UCSD-AML1 (cell line): ENCODE measurements at regions not wholly inside any gene's neighbourhood (a gene's known extent, or its start where the extent isn't known, plus 50 kb on each side); places are given as distances from the start of the nearest gene placed in this dataset.
A peak's percentile ranks its signal among the peaks of the same experiment; 100 is the strongest.

Experiments used
- DNase-seq: peaks from one replicate; lab custom pipeline; 2025; ENCODE audit not compliant: unreplicated experiment; lab: John Stamatoyannopoulos, UW

- DNase-seq = no peak
These were observed 59.2 kb upstream of the ANTXRL start for GRCh38 chr10:46227571-46227935.

DNA sequence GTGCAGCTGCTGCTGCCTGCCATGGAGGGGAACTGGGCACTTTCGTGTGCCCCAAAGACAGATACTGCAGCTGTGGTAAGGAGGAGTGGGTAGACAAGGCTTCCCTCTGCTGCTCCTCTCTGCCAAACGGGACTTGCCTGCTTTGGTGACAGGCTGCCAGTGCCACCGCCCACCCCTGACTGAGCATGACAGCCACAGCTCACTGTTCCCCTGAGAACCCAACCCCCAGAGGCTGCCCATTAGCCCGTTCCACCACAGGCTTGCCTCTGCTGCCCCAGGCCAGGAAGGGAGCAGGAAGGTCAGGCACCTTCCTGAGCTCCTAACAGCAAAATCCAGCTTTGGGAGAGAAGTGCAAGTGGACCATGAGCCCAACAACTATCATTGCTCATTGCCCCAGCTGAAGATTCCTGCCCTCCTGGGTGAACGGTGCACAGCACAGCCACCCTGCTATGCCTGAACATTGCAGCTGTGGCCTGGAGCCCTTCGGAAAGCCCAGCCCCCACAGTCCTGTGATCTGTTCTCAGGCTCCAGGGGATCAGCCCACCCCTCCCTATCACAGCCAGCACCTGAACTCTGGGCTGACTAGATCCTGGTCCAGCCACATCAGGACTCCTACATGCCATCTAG is 58.7 kb upstream of the ANTXRL start:
- no peak for DNase-seq

GRCh38 chr10:46228563-46229071 is 58.2 kb upstream of the ANTXRL start:
- peak; percentile 49 for DNase-seq

DNA sequence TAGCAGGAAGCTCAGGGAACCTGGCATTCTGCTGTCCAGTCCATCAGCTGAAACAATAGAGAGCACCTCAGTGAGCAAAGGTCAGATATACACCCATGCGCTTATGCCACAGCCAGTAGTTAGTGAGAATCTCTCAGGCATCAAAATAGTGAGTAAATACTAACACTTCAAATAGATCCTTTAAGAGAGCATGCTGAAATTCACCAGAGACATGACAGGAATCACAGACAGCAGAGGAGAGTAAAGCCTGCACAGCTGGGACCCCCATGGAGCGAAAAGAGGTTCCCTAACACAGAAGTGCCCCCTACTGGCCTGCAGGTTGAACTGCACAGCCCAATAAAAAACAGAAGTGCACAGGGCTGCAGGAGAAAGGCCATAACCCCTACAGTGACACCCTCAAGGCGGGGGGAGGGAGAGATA is 57.6 kb upstream of the ANTXRL start:
- no peak for DNase-seq

GRCh38 chr10:46230615-46231014 is 56.2 kb upstream of the ANTXRL start:
- DNase-seq = no peak

GRCh38 chr10:46231087-46231486 is 55.7 kb upstream of the ANTXRL start:
- DNase-seq = no peak

DNA sequence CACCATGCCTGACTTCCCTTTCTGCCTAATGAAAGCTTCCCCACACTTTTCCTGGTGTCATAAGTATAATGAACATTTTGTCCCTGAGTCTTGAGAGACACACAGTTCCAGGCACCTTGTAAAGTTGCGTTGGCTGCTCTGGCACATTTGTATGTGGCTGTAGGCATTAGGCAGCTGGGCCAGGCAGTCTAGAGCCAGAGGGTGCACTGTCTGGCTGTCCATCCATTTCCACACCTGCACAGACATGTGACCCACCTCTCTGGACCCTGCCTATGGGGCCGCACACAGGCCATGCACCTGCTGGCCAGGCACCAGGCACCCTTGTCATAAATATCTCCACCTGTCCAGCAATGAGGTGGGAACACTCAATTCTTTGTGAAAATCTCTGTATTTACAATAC is 54.7 kb upstream of the ANTXRL start:
- no peak for DNase-seq

DNA sequence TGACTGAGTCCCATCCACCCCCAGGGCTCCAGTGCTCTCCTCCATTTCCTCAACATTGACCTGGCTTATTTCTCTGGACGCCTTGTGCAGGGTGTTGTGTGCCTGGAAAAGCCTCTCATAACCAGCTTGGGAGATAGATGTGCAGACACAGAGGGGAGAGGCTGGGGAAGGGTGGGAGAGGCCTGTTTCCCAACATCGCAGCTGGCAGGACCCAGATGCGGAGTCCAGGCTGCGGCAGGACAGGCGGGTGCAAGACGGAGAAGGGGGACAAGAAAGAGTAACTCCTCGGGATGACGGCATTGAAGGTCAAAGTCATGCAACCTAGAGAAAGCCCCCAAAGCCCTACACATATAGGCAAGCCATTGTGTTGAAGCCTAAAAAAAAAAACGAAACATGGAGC is 54.1 kb upstream of the ANTXRL start:
- DNase-seq = no peak

GRCh38 chr10:46233181-46233580 is 53.6 kb upstream of the ANTXRL start:
- DNase-seq = no peak

- no peak for DNase-seq
These were observed 52.8 kb upstream of the ANTXRL start for GRCh38 chr10:46234026-46234425.

GRCh38 chr10:46234431-46235060 is 52.3 kb upstream of the ANTXRL start:
- no peak for DNase-seq

- no peak for DNase-seq
These were observed 50.9 kb upstream of the ANTXRL start for GRCh38 chr10:46235705-46236545.

DNA sequence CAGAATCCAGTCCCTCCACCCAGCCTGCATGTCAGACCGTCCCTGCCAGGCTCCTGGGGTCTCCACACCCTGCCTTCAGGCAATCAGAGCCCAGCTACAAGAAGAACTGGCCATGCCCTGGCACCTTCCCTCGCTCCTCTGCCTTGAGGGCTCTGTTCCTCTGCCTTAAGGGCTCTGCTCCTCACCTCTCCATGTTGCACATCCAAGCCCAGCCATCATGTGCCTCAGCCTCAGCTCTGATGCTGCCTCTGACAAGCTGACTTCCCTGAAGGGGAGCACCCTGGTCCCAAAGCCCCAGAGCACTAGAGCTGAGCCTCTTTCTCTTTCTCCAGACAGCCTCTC is 50.3 kb upstream of the ANTXRL start:
- no peak for DNase-seq

- DNase-seq = no peak
These were observed 49.7 kb upstream of the ANTXRL start for GRCh38 chr10:46236941-46237681.
